GM20431 (cell line): ENCODE measurements at regions not wholly inside any gene's neighbourhood (a gene's known extent, or its start where the extent isn't known, plus 50 kb on each side); places are given as distances from the start of the nearest gene placed in this dataset.

Source experiments
- in situ Hi-C: fragments of 300-500 bp; cut with MseI, MboI; formaldehyde crosslinking; loops from one replicate; pipeline ENCODE4 v1.15.0; 2020; ENCODE audit warnings: low sequenced_read_pairs; ENCODE audit not compliant: unreplicated experiment

GRCh38 chr12:127670294-127670693, 596.7 kb upstream of the TMEM132C start:
- in situ Hi-C loops: no loop called here

- in situ Hi-C loops: no loop called here
These were observed 596.2 kb upstream of the TMEM132C start for GRCh38 chr12:127670796-127671195.

- in situ Hi-C loops: no loop called here
These were observed 591.0 kb upstream of the TMEM132C start for GRCh38 chr12:127675936-127676335.

DNA sequence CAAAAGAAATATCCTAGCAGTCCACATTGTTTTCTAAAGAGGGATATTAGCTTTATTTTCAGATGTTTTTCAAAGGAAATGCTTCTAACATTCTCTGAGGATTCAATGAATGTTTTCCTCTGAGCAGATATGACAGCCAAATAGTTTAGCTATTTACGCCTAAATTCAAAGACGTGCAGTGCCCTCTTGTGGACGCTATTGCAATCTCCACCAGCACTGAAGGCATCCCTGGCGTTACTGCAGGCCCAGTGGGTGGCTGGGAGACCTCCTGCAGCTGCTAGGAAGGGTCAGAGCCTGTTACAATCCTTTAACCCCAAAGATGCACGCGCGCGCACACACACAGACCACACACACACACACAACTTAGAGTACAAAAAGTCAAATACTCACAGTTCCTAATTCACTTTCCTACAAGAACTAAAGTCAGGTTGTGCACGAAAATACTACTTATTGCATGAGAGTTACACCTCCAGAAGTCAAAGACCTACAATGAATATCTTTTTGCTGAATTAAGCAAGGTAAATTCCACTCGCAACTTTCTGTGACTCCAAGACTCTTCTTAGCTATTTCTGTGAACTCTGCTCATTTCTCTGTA, 589.3 kb upstream of the TMEM132C start:
- in situ Hi-C loops: no loop called here

- in situ Hi-C loops: no loop called here
These were observed 588.0 kb upstream of the TMEM132C start for GRCh38 chr12:127678945-127679344.

- in situ Hi-C loops: no loop called here
These were observed 586.5 kb upstream of the TMEM132C start for GRCh38 chr12:127680516-127680915.

- in situ Hi-C loops: no loop called here
These were observed 585.7 kb upstream of the TMEM132C start for GRCh38 chr12:127681151-127681754.

- in situ Hi-C loops: no loop called here
These were observed 581.5 kb upstream of the TMEM132C start for GRCh38 chr12:127685491-127685890.

- in situ Hi-C loops: no loop called here
These were observed 581.0 kb upstream of the TMEM132C start for GRCh38 chr12:127685931-127686330.

DNA sequence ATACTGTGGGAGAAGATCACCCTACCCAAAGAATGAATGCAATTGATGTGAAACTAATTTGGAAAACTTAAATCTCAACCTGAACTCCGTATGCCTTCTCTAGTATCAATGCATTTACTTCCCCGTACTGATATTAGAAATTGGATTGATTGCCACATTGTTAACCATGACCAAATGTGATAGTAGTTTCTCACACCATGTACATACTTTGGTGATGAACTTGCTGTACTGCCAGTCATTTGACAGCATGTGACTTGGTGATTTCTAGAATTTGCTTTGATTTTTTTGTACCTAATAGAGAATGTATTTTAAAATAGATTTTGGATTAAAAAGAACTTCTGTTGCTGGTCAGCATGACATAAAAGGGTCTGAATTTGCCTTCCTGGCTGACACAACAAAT, 579.8 kb upstream of the TMEM132C start:
- in situ Hi-C loops: no loop called here

GRCh38 chr12:127688906-127689428, 578.0 kb upstream of the TMEM132C start:
- in situ Hi-C loops: no loop called here

GRCh38 chr12:127690161-127690560, 576.8 kb upstream of the TMEM132C start:
- in situ Hi-C loops: no loop called here

- in situ Hi-C loops: no loop called here
These were observed 570.0 kb upstream of the TMEM132C start for GRCh38 chr12:127696963-127697362.

GRCh38 chr12:127703026-127703425, 563.9 kb upstream of the TMEM132C start:
- in situ Hi-C loops: no loop called here

DNA sequence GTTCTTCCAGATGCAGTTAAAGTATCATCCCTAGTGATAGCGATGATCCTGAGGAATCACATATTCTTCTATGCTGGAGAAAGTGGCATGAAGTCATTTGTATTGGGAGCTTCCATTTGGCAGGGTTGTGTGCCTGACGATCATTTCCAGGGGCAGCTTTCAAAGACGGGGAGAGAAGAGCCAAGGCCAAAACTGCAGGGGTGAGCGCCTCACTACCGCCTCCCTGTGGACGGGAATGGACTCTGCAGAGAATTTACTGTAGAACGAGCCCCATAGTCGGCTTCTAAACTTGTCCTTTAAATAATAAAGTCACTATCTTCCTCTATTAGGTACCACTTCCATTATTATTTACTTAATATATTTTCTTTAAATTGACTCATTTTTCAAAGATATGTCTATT, 555.9 kb upstream of the TMEM132C start:
- in situ Hi-C loops: no loop called here

GRCh38 chr12:127712561-127712960, 554.4 kb upstream of the TMEM132C start:
- in situ Hi-C loops: no loop called here

DNA sequence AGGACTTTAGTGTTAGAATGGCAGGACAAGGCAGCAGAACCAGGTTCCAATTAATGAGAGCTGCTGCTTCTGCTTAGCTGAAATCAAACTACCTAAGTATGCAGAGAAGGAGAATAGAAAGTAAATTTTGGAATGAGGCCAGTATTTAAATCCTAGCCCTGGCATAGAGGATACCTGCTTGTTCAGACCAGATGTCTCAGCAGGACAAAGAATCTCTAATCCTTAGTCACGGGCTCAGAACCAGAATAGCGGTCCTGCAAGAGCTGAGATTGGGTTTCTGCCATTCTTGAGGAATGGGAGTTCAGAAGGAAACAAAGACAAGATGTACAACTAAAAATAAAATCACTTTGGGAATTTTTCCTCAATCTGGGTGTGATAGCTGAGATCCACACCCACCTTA, 550.8 kb upstream of the TMEM132C start:
- in situ Hi-C loops: no loop called here

DNA sequence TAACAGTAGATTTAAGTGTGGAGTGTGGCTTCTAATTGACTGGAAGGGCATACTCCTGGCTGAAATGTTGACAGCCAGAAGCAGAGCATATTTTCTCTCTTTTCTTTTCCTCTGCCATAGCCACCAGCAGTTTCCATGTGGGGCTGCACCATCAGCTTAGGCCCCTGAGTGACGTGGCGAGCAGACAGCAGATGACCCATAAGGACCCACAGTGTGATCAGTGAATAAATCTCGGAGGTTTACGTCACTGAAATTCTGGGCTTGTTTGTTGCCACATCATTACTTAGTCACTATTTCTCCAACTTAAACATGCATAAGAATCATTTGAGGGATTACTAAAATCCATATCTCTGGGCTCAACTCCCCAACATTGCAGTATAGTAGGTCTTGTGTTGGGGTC, 549.7 kb upstream of the TMEM132C start:
- in situ Hi-C loops: no loop called here

GRCh38 chr12:127720334-127720733, 546.6 kb upstream of the TMEM132C start:
- in situ Hi-C loops: no loop called here

DNA sequence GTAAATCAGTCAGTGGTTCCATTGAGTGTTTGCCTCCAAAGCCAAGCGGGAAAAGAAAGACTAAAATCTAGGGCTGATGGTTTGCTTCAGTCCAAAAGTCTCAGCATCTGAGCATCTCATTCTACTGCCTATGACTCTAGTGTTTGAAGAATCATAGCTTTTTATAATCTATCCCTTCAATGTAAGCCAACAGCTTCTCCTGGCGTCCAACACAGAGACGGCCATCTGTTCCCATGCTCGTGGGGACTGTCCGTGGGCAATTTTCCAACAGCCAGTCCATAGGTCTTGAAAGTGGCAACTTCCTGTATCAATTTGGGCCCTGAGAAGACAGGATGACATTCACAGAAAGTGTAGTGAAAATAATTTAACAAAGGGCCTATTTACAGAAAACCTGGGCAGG, 544.4 kb upstream of the TMEM132C start:
- in situ Hi-C loops: no loop called here

DNA sequence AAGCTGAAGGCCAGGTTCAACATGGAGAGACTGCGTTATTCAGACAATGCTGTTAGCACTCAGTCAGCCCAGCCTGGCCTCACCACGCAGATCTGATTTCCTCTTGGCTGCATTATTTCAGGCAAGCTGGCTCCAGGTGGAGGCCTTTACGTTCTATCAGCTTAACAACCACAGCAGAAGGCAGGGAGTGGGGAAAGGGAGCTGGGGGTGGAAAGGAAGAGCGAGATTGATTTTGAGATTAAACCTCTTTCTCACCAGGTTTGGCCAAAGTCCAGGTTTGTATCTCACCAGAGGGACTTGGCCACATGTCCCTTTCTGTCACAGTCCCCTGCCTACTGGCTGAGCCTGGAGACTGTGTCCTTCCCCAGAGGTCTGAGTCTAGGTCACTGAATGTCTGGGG, 543.7 kb upstream of the TMEM132C start:
- in situ Hi-C loops: no loop called here
